SHP77 treated with DMSO at 0.1 percent for 48 hours (cell line): ENCODE measurements at regions not wholly inside any gene's neighbourhood (a gene's known extent, or its start where the extent isn't known, plus 50 kb on each side); places are given as distances from the start of the nearest gene placed in this dataset.
A peak's percentile ranks its signal among the peaks of the same experiment; 100 is the strongest.
"Not testable (repeated sequence)": the region's sequence is repeated elsewhere in the genome, so short reads cannot be mapped to it uniquely, and the experiment has no call there.

Experiments used
- DNase-seq: peaks from one replicate; lab custom pipeline; 2025; lab: John Stamatoyannopoulos, UW

DNA sequence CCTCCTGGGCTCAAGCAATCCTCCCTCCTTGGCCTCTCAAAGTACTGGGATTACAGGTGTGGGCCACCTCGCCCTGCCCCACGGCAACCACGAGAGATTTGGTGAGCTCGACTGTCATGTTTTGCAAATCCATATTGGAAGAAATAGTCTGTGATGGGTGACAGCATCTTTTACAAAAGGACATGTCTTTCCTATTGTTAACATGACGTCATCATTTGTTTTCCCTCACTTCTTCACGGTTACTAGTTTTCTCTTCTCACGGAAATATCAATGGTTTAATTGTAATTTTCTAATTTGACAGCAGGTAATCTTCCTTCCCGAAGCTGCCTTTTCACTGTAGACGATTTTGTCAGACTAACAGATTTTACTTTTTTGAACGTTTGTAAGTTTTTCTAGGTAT, 110.8 kb upstream of the GREM2 start:
- no peak for DNase-seq

- DNase-seq = no peak
These were observed 109.0 kb upstream of the GREM2 start for GRCh38 chr1:240720976-240721375.

DNA sequence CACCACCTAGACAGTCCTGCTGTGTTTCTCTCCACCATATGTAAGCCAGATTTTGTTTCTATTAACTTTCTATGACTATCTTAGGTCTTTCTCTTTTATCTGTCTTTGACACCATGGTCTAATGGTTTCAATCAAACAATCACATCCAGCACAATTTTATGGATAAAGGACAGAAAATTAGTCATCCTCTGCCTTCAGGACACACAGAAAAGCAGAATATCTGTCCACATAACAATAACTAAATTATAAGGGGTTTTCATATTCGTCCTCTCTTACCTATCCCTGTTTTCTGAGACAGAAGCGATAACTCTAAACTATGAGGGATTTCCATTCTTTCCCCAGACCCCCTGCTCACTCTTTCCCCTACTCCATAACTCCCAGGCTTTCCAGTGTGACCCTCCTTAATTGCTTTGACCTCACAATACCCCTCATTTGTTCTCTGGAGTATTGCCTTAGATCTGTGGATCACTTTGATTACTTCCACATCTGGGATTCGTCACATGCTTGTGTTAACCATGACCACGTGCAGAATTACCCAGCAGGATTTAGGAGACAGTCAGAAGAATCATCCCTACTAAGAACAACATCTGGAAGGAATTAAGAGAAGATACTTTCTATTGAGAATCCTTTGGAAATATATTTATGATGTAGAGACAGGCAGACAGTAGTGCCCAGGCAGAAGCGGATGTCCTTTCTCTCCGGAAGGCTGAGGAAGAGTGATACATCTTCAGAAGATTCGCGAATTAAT, 108.2 kb upstream of the GREM2 start:
- DNase-seq = no peak

DNA sequence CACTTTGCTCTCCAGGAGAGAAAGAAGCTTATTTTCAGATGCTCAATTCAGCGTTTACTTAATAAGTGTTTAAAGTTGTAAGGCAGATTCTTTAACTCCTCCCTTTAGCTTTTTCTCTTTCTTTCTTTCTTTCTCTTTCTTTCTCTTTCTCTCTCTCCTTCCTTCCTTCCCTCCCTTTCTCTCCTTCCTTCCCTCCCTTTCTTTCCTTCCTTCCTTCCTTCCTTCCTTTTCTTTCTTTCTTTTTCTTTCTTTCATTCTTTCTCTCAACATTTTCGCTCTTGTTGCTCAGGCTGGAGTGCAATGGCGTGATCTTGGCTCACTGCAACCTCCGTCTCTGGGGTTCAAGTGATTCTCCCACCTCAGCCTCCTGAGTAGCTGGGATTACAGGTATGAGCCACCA, 104.6 kb upstream of the GREM2 start:
- not testable (repeated sequence) for DNase-seq

GRCh38 chr1:240714568-240715292, 102.8 kb upstream of the GREM2 start:
- no peak for DNase-seq

- DNase-seq = no peak
These were observed 100.2 kb upstream of the GREM2 start for GRCh38 chr1:240712014-240712731.

DNA sequence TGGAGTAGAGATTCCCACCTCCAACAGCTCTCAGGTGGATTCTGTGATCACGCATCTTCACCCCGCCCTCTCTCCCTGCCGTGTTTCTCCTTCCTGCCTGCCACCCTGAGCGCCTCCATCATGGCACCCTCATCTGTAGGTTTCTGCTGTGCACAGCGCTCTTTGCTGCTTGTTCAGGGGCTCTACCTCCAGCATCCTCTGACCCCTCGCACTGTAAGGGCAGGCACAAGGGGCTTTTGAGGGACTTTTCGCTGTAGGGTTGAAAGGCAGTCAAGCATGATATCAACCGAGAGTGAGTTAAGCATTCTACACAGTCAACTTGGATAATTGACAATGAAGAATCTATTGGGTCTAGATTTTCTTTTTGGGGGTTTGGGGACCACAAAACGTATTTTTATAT, 99.1 kb upstream of the GREM2 start:
- DNase-seq = no peak

- no peak for DNase-seq
These were observed 97.7 kb upstream of the GREM2 start for GRCh38 chr1:240709676-240710075.

DNA sequence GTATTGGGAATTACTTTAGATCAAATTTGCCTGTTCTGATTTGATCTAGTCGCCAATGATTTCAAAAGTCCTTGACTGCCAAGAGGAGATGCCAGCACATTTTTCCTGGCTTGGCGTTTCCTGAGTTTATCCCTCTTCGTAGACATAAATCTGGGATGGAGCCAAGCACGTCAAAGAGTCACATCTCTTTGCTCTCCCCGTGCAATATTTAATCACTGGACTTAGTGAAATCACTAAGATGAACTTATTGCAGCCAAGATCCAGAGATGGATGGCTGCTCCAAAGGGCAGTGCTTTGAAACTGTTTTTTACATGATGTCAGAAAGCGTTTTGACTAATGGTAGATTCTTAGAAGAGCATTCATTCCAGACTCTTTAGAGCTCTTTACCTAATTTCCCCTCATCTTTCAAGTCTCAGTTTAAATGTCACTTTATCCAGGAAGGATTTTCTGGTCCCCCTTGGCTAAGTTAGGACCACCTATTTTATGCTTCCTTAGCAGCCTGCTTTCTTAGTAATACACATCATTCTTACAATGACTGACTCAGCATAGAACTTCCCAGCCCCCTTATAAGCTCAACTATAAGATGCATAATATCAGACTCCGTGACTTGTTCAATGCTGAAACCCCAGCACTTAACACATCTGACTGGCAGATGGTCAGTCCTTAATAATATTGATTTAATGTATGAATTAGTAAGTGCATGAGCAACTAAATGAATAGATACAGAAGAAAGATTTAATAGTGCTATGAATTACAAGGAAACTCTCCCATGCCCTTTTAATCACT, 94.4 kb upstream of the GREM2 start:
- DNase-seq = no peak

DNA sequence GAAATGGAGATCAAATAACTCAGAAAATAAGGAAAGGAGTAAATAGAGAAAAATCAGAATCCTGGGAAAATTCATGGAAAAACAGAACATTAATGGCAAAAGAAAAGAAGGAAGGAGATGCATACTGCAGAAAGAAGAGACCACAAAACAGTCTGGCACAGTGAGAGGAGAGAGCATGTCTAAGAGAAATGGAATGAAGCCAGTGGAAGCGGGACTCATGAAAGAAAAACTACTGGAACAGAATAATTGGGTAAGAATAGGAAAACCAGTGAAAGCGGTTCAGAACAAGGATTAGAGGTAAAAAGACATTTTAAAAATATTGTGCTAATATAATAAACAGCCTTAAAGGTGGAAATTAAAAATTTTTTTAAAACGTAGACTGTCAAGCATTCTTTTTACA, 93.6 kb upstream of the GREM2 start:
- no peak for DNase-seq

DNA sequence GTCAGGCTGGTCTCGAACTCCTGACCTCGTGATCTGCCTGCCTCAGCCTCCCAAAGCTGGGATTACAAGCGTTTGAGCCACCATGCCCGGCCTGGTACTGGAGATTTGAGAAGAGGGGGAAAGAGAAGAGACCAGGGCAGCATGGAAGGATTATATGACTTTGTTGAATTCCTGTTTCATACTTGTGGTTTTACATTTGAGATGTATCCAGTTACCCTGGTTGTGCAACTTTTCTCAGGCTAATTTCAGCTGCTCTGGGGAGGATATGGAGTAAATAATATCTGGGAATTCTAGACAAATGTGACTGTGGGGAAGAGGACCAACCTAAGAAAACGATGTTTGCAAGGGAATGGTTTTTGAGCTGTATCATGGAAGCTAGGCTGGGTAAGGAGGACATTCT, 89.5 kb upstream of the GREM2 start:
- no peak for DNase-seq

DNA sequence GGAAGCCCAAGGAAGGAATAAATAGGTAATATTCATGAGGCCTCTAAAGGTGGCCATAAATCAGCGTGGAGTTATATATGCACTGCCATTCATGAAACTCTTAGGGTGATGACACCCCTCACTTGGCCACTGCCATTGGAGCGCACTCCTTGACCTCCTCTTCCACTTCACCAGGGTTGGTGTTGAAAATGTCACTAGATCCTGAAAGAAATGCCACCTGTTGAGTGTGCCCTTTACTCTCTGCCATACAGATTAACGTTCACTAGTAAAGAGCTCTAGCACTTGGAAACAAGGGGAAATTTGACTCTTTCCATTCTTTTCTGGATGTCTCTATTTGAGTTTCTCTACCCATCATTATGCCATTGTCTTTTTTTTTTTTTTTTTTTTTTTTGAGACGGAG, 83.5 kb upstream of the GREM2 start:
- no peak for DNase-seq

GRCh38 chr1:240693844-240694243, 81.9 kb upstream of the GREM2 start:
- no peak for DNase-seq

DNA sequence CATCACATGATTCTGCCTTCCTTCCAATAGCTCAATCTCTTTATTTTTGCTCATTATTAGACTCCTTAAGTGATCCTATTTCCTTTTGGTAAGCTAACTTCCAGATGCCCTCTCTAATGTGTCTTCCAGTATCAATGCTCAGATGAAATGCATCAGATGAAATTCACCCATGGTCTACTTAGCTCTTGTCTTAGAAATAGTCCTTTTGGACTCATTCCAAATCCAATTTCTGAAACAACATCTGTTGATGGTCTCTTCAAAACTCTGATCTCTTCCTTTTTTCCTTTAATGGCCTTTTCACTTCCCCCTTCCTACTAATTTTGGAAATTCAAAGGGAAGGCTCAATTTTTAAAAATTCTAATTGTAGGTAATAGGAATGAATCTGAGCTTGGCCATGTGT, 81.1 kb upstream of the GREM2 start:
- DNase-seq = no peak

GRCh38 chr1:240691909-240692705, 80.2 kb upstream of the GREM2 start:
- DNase-seq = peak; percentile 11

DNA sequence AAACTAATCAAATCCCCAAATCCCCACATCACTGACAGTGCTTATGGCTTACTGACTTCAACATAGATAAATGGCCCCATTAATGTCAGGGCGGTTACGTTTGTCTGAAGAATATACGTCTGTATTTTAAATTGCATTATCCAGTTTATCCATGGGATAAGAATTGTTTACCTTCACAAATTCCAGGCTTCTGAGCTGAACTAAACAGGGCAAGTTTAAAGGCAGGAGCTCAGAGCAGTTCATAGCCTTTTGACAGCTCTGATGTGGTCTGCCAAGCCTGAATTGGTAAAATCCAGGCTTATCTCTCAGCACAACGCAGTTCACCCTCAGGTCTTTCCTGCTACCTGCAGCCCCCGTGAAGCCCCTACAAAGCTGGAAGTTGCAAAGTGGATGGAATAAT, 79.5 kb upstream of the GREM2 start:
- no peak for DNase-seq

DNA sequence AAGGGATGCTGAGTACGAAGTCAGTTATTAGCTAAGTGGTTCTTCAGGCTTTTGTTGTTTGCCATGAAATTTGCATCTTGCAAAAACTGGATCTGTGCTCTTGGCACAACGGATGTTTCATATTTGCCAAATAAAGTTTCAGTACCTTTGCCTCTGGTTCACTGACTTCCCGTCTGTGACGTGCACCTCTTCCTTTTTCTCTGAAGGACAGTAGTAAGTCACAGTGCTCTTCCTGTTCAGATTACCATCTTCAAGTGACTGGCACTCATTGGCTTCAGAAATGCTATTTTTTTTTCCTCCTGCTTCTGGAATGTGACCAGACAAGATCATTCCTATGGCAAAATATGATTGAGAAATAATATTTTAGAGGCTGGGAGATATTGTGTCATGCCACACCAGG, 75.9 kb upstream of the GREM2 start:
- DNase-seq = no peak

GRCh38 chr1:240683576-240683975, 71.6 kb upstream of the GREM2 start:
- DNase-seq = no peak

DNA sequence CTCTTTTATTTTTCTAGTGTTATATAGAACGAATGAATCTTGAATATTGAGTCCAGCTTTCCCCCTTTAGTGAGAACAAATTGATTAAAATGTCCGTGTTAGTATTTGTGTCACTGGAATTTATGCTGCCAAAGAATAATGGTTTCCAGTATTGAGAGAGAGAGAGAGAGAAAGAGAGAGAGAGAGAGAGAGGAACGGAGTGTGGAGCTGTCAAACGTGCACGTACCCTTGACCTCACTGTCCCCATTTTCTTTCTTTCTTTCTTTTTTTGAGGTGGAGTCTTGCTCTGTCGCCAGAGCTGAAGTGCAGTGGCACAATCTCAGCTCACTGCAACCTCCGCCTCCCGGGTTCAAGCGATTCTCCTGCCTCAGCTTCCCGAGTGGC, 70.9 kb upstream of the GREM2 start:
- no peak for DNase-seq

DNA sequence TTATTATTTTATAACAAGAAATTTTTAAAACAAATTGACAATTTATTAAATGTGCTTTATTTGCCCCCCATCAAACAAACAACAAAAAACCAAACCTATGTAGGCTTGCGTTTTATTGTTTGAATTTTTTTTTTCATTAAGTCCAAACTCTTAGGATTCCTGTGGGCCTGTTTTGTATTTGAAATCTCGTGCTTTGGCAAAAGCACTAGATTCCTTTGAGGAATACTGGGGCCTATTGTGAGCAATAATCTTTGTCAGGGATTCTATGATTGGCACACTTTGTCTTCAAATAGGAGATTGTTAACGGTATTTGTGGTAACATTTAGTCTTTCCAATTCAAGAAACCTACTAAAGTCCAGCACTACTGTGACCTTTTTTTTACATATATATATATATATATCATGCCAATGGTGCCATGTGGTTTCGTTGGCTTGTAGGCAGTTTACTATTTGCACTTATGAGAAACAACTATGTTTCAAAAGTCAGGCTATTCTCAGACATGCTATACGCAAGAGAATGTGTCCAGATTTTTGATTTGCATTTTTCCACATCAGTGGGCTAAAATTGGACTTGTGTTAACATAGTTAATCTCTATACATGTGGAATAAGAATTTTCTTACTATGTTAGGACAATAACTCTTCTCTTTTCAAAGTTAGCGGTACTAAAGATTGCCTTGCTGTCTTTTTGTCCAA, 70.4 kb upstream of the GREM2 start:
- DNase-seq = no peak
